Retinal pigment epithelial cell (primary cell): ENCODE measurements at regions not wholly inside any gene's neighbourhood (a gene's known extent, or its start where the extent isn't known, plus 50 kb on each side); places are given as distances from the start of the nearest gene placed in this dataset.
A peak's percentile ranks its signal among the peaks of the same experiment; 100 is the strongest.
"Not testable (repeated sequence)": the region's sequence is repeated elsewhere in the genome, so short reads cannot be mapped to it uniquely, and the experiment has no call there.

Source experiments
- DNase-seq: peaks from one replicate; pipeline ENCODE4 v3.0.0-alpha.2; 2010; ENCODE audit warnings: low read depth
- H3K4me3 ChIP-seq: 2 replicates; pipeline ENCODE4 v1.5.1; 2011; ENCODE audit warnings: mild to moderate bottlenecking, low read length, control low read depth, moderate library complexity
- CTCF ChIP-seq: conservative IDR thresholded peaks from 2 replicates; pipeline ENCODE4 v1.5.1; 2011; ENCODE audit warnings: low read depth, low read length, control low read depth, inconsistent platforms

- no peak overlapping the region for H3K4me3 ChIP-seq
- TF ChIP-seq CTCF: no peak
- no peak for DNase-seq
Observed at GRCh38 chr11:67795746-67796145, 121.3 kb upstream of the ALDH3B2 start.

- not testable (repeated sequence) for DNase-seq, H3K4me3 ChIP-seq
Observed at GRCh38 chr11:67793750-67794149, 119.3 kb upstream of the ALDH3B2 start.

GRCh38 chr11:67792273-67792990 lies 118.0 kb upstream of the ALDH3B2 start:
- TF ChIP-seq CTCF: peak; percentile 52
- not testable (repeated sequence) for H3K4me3 ChIP-seq, DNase-seq

GRCh38 chr11:67791598-67792170 lies 117.3 kb upstream of the ALDH3B2 start:
- not testable (repeated sequence) for H3K4me3 ChIP-seq, DNase-seq

- not testable (repeated sequence) for H3K4me3 ChIP-seq, DNase-seq
Observed at GRCh38 chr11:67788341-67788695, 113.9 kb upstream of the ALDH3B2 start.

GRCh38 chr11:67787681-67788340 lies 113.4 kb upstream of the ALDH3B2 start:
- not testable (repeated sequence) for H3K4me3 ChIP-seq, DNase-seq

- not testable (repeated sequence) for DNase-seq, H3K4me3 ChIP-seq
Observed at GRCh38 chr11:67781967-67782366, 107.5 kb upstream of the ALDH3B2 start.

GRCh38 chr11:67781506-67781905 lies 107.1 kb upstream of the ALDH3B2 start:
- DNase-seq, H3K4me3 ChIP-seq: not testable (repeated sequence)

- no peak for TF ChIP-seq CTCF
- DNase-seq: no peak
- H3K4me3 ChIP-seq: no peak overlapping the region
Observed at GRCh38 chr11:67780056-67780455, 105.6 kb upstream of the ALDH3B2 start.

GRCh38 chr11:67779189-67779875 lies 104.9 kb upstream of the ALDH3B2 start:
- not testable (repeated sequence) for DNase-seq, H3K4me3 ChIP-seq
